Suprapubic skin (tissue), 4 donors: ENCODE measurements at regions not wholly inside any gene's neighbourhood (a gene's known extent, or its start where the extent isn't known, plus 50 kb on each side); places are given as distances from the start of the nearest gene placed in this dataset.

Source experiments
- EP300 ChIP-seq: sonication (generic); formaldehyde crosslinking; IDR thresholded peaks from one replicate; pipeline ENCODE4 v1.6.1; 2017; ENCODE audit warnings: antibody characterized with exemption
- POLR2A ChIP-seq, 2 donors: fragments of 450-650 bp; IDR thresholded peaks; one replicate each; pipeline ENCODE4 v1.6.1; 2017; ENCODE audit warnings: antibody characterized with exemption in 2 of 2, mild to moderate bottlenecking in 2 of 2, moderate library complexity in 2 of 2
- POLR2AphosphoS5 ChIP-seq, 3 donors: sonication (generic); formaldehyde crosslinking; IDR thresholded peaks; one replicate each; pipeline ENCODE4 v1.6.1; 2017; ENCODE audit warnings: antibody characterized with exemption in 3 of 3
- TF ChIP-seq, protein P1 (sequence below), 2 donors: fragments of 200-600 bp in 1 of 2; fragments of 450-650 bp in 1 of 2; sonication (generic) in 1 of 2; IDR thresholded peaks; one replicate each; pipeline ENCODE4 v1.5.1; 2016 to 2019; ENCODE audit warnings: antibody characterized with exemption in 2 of 2, mild to moderate bottlenecking in 1 of 2, moderate library complexity in 1 of 2

DNA sequence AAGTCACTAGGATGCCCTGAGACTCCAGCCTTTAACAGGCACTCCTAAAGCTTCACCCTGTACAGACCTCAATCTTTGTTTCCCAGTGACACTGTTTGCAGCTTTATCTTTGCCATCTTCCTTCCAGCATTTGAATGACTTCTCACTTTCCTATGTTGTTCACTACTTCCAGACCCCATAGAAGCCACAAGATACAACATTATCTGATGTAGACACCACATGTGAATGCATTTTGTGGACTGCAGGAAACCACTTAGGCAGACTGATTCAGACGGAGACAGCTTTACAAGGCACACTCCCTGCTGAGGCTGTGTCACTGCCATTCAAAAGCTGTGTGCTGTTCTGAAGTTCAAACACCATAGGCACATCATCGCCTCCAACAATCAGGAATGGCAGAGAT, 67.3 kb upstream of the SPATS2L start:
- no peak for TF ChIP-seq POLR2A (IDR thresholded peaks at IDR 0.05)
- TF ChIP-seq, protein P1, sequence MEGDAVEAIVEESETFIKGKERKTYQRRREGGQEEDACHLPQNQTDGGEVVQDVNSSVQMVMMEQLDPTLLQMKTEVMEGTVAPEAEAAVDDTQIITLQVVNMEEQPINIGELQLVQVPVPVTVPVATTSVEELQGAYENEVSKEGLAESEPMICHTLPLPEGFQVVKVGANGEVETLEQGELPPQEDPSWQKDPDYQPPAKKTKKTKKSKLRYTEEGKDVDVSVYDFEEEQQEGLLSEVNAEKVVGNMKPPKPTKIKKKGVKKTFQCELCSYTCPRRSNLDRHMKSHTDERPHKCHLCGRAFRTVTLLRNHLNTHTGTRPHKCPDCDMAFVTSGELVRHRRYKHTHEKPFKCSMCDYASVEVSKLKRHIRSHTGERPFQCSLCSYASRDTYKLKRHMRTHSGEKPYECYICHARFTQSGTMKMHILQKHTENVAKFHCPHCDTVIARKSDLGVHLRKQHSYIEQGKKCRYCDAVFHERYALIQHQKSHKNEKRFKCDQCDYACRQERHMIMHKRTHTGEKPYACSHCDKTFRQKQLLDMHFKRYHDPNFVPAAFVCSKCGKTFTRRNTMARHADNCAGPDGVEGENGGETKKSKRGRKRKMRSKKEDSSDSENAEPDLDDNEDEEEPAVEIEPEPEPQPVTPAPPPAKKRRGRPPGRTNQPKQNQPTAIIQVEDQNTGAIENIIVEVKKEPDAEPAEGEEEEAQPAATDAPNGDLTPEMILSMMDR (IDR thresholded peaks at IDR 0.05) = no peak
- no peak for TF ChIP-seq POLR2AphosphoS5 (IDR thresholded peaks at IDR 0.05)
- TF ChIP-seq EP300 = no peak
